HepG2 (cell line): ENCODE measurements at regions not wholly inside any gene's neighbourhood (a gene's known extent, or its start where the extent isn't known, plus 50 kb on each side); places are given as distances from the start of the nearest gene placed in this dataset.

Source experiments
- ATAC-seq: fragments of 200-7000 bp; cut with Tn5 transposase; 3 replicates; pipeline ENCODE4 v1.9.1; 2020; ENCODE audit warnings: mild to moderate bottlenecking, moderate library complexity
- BruUV-seq: library from RNA; stranded (reverse); fragments of 400-500 nt; replicated peaks from 2 replicates; lab custom pipeline; 2021; lab: Mats Ljungman, UMichigan
- CTCF ChIA-PET: fragments of 300-600 bp; formaldehyde crosslinking; extraction: SDS; loops from one replicate; lab custom pipeline; 2021; ENCODE audit warnings: low total read pairs, inconsistent platforms, low intra/inter-chr PET ratio; lab: Yijun Ruan, JAX
- POLR2A ChIA-PET: fragments of 350-600 bp; sonication (Branson Sonifier 250); formaldehyde crosslinking; loops from one replicate; lab custom pipeline; 2020; ENCODE audit warnings: antibody characterized with exemption, inconsistent platforms; lab: Yijun Ruan, JAX
- DNase-seq: peaks from one replicate; pipeline ENCODE4 v3.0.0-alpha.2; 2015; ENCODE audit warnings: low spot score
- FAIRE-seq: peaks from 3 replicates; lab custom pipeline; 2011; peaks lifted over from hg19 to GRCh38; lab: Jason Lieb, UNC
- H2AFZ ChIP-seq: one replicate; pipeline ENCODE4 v1.6.1; 2011; ENCODE audit warnings: low read length, inconsistent platforms
- H3K27ac ChIP-seq: fragments of 300-600 bp; 3 replicates; pipeline ENCODE4 v1.8.0; 2011; ENCODE audit warnings: mixed run types, mild to moderate bottlenecking, mixed read lengths, low read length, inconsistent platforms; ENCODE audit not compliant: insufficient read depth; ENCODE audit errors: extremely low read length
- H3K27me3 ChIP-seq, 2 experiments: fragments of 200-600 bp in 1 of 2; 2 replicates in 1 of 2; 3 replicates in 1 of 2; pipeline versions ENCODE4 v1.6.0 to v1.8.0; 2011; ENCODE audit warnings: low read length in 2 of 2, mild to moderate bottlenecking in 2 of 2, moderate library complexity in 2 of 2, inconsistent platforms in 1 of 2; ENCODE audit not compliant: insufficient read depth in 2 of 2, control insufficient read depth in 1 of 2
- H3K36me3 ChIP-seq, 2 experiments: fragments of 200-600 bp in 1 of 2; replicated peaks in 1 of 2; 2 replicates in 1 of 2; 3 replicates in 1 of 2; pipeline versions ENCODE4 v1.5.1 to v1.8.0; 2011; ENCODE audit warnings: low read length in 2 of 2, inconsistent platforms in 1 of 2; ENCODE audit not compliant: insufficient read depth in 2 of 2, control insufficient read depth in 1 of 2
- H3K4me1 ChIP-seq: 2 replicates; pipeline ENCODE4 v1.5.1; 2012; ENCODE audit warnings: low read length, inconsistent platforms; ENCODE audit not compliant: insufficient read depth
- H3K4me2 ChIP-seq: 2 replicates; pipeline ENCODE4 v1.6.0; 2011; ENCODE audit warnings: low read depth, low read length, inconsistent platforms
- H3K4me3 ChIP-seq, 3 experiments: fragments of 200-600 bp in 1 of 3; sonication (generic), shearing (Covaris generic) in 1 of 3; replicated peaks in 1 of 3; 2 replicates each; pipeline ENCODE4 v1.5.1; 2011 to 2016; ENCODE audit warnings: low read length in 3 of 3, inconsistent platforms in 2 of 3, low read depth in 2 of 3, mild to moderate bottlenecking in 2 of 3, control low read depth in 1 of 3, mixed read lengths in 1 of 3; ENCODE audit not compliant: insufficient read depth in 1 of 3
- H3K79me2 ChIP-seq: one replicate; pipeline ENCODE4 v1.6.1; 2011; ENCODE audit warnings: low read length, inconsistent platforms; ENCODE audit not compliant: insufficient read depth
- H3K9ac ChIP-seq: 2 replicates; pipeline ENCODE4 v1.6.0; 2011; ENCODE audit warnings: mild to moderate bottlenecking, low read depth, low read length, inconsistent platforms; ENCODE audit not compliant: insufficient read depth
- H3K9me3 ChIP-seq: 2 replicates; pipeline ENCODE4 v1.5.1; 2012; ENCODE audit warnings: mild to moderate bottlenecking, low read length
- H4K20me1 ChIP-seq: 2 replicates; pipeline ENCODE4 v1.6.0; 2011; ENCODE audit warnings: inconsistent platforms, mild to moderate bottlenecking, low read length, moderate library complexity; ENCODE audit not compliant: insufficient read depth
- BCL6 ChIP-seq: IDR thresholded peaks from 2 replicates; pipeline ENCODE4 v1.6.1; 2016; ENCODE audit warnings: missing genetic modification reagents, missing compliant biosample characterization
- BORCS8-MEF2B ChIP-seq: sonication (generic); formaldehyde crosslinking; IDR thresholded peaks from 2 replicates; pipeline ENCODE4 v1.8.0; 2022; ENCODE audit warnings: mild to moderate bottlenecking, missing genetic modification reagents
- CAMTA2 ChIP-seq: sonication (generic); formaldehyde crosslinking; IDR thresholded peaks from 2 replicates; pipeline ENCODE4 v1.4.0; 2020; ENCODE audit warnings: mild to moderate bottlenecking, missing genetic modification reagents, borderline replicate concordance
- CBX1 ChIP-seq: IDR thresholded peaks from one replicate; pipeline ENCODE4 v1.6.1; 2016; ENCODE audit warnings: antibody characterized with exemption, low read depth
- EED ChIP-seq: sonication (generic); formaldehyde crosslinking; IDR thresholded peaks from 2 replicates; pipeline ENCODE4 v1.5.0; 2020; ENCODE audit warnings: mild to moderate bottlenecking, missing genetic modification reagents
- FLYWCH1 ChIP-seq: sonication (generic); formaldehyde crosslinking; IDR thresholded peaks from 2 replicates; pipeline ENCODE4 v1.8.1; 2023; ENCODE audit warnings: mild to moderate bottlenecking, missing genetic modification reagents
- HNF4A ChIP-seq: sonication (generic); formaldehyde crosslinking; IDR thresholded peaks from 2 replicates; pipeline ENCODE4 v1.4.0; 2020; ENCODE audit warnings: missing genetic modification reagents
- JUN ChIP-seq: sonication (generic); formaldehyde crosslinking; IDR thresholded peaks from 2 replicates; pipeline ENCODE4 v1.4.0; 2020; ENCODE audit warnings: mild to moderate bottlenecking, missing genetic modification reagents
- MTA3 ChIP-seq: sonication (generic); formaldehyde crosslinking; IDR thresholded peaks from 2 replicates; pipeline ENCODE4 v1.4.0; 2020; ENCODE audit warnings: missing genetic modification reagents
- MTF2 ChIP-seq: sonication (generic); formaldehyde crosslinking; IDR thresholded peaks from 2 replicates; pipeline ENCODE4 v1.5.0; 2020; ENCODE audit warnings: missing genetic modification reagents, borderline replicate concordance
- RNF2 ChIP-seq: fragments of 450-650 bp; conservative IDR thresholded peaks from 2 replicates; pipeline ENCODE4 v1.6.1; 2016; ENCODE audit warnings: low read depth
- SCMH1 ChIP-seq: sonication (generic); formaldehyde crosslinking; IDR thresholded peaks from 2 replicates; pipeline ENCODE4 v1.9.0; 2021; ENCODE audit warnings: missing genetic modification reagents, mild to moderate bottlenecking, borderline replicate concordance
- SMC3 ChIP-seq: IDR thresholded peaks from 2 replicates; pipeline ENCODE4 v1.6.1; 2011; ENCODE audit warnings: low read length, improper control_type of control experiment
- SYNCRIP ChIP-seq: fragments of 200-400 bp; formaldehyde crosslinking; IDR thresholded peaks from 2 replicates; pipeline ENCODE4 v1.6.1; 2018; ENCODE audit warnings: mild to moderate bottlenecking, low read depth, low read length; ENCODE audit not compliant: insufficient read depth
- TAF15 ChIP-seq: fragments of 200-400 bp; formaldehyde crosslinking; IDR thresholded peaks from one replicate; pipeline ENCODE4 v1.6.1; 2018; ENCODE audit warnings: mild to moderate bottlenecking, low read depth, low read length; ENCODE audit not compliant: poor library complexity, severe bottlenecking
- TCF7 ChIP-seq: sonication (generic); IDR thresholded peaks from 2 replicates; pipeline ENCODE4 v1.6.1; 2016; ENCODE audit warnings: antibody characterized with exemption, low read depth
- ZNF343 ChIP-seq: sonication (generic); formaldehyde crosslinking; IDR thresholded peaks from 2 replicates; pipeline ENCODE4 v1.4.0; 2020; ENCODE audit warnings: mild to moderate bottlenecking, missing genetic modification reagents
- ZNF530 ChIP-seq: sonication (generic); formaldehyde crosslinking; IDR thresholded peaks from 2 replicates; pipeline ENCODE4 v1.5.0; 2020; ENCODE audit warnings: low read depth, mild to moderate bottlenecking, missing genetic modification reagents
- WGBS: methylation state at CpG from one replicate; pipeline ENCODE4 v1.1.6; 2017; ENCODE audit warnings: low lambda C conversion rate; 5-methylcytosine and 5-hydroxymethylcytosine counted together
- in situ Hi-C: cut with HindIII; loops from 2 replicates; pipeline ENCODE4 v1.10.0; 2017; ENCODE audit warnings: low pct_unique_long_range_greater_than_20kb; ENCODE audit not compliant: extremely low pct_ligation_motif_present
- intact Hi-C: fragments of 100-400 bp; cut with micrococcal nuclease; formaldehyde crosslinking; loops from one replicate; pipeline ENCODE4 v1.10.0; 2022; ENCODE audit not compliant: unreplicated experiment
- TF ChIP-seq, protein P1 (sequence below): sonication (generic); formaldehyde crosslinking; IDR thresholded peaks from 2 replicates; pipeline ENCODE4 v1.8.1; 2022; ENCODE audit warnings: low read depth, mild to moderate bottlenecking, missing genetic modification reagents

DNA sequence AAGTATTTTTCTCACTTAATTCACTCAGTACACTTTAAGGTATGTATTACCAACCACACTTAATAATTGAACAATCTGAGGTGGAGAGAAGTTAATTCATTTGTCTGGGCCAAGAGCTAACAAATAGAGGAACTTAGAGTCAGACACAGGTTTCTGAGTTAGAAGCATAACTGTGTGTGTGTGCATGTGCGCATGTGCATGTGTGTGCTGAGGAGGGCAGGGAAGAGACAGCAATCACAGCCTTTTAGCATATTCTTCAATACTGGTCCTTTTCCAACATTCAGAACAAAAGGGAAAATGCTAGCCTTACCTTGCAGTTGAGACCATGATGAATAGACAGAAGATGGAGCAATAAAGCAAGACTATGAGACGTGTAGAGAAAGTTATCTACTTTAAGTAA lies 136.2 kb upstream of the ATP5MC3 start:
- H3K79me2 ChIP-seq = no peaks in the 10 kb centered on the region
- ChIA-PET POLR2A (no interaction called here), CTCF (no interaction called here)
- no peak overlapping the region for H3K4me3 ChIP-seq
- no peak for ATAC-seq
- in situ Hi-C loops = no loop called here
- H4K20me1 ChIP-seq = no peaks in the 10 kb centered on the region
- no peak for TF ChIP-seq JUN (CRISPR knock-in tag)
- no peak for TF ChIP-seq FLYWCH1 (CRISPR knock-in tag)
- TF ChIP-seq SMC3 = no peak
- TF ChIP-seq RNF2 = no peak
- no peak for TF ChIP-seq CAMTA2 (CRISPR knock-in tag)
- TF ChIP-seq TCF7 = no peak
- no peak for TF ChIP-seq SCMH1 (CRISPR knock-in tag)
- TF ChIP-seq ZNF343 = no peak
- TF ChIP-seq BORCS8-MEF2B (CRISPR knock-in tag) = no peak
- no peak for TF ChIP-seq TAF15
- TF ChIP-seq SYNCRIP = no peak
- TF ChIP-seq BCL6 (CRISPR knock-in tag) = no peak
- TF ChIP-seq EED (CRISPR knock-in tag) = no peak
- no peak for TF ChIP-seq MTF2 (CRISPR knock-in tag)
- no peak for TF ChIP-seq HNF4A (CRISPR knock-in tag)
- TF ChIP-seq, protein P1, sequence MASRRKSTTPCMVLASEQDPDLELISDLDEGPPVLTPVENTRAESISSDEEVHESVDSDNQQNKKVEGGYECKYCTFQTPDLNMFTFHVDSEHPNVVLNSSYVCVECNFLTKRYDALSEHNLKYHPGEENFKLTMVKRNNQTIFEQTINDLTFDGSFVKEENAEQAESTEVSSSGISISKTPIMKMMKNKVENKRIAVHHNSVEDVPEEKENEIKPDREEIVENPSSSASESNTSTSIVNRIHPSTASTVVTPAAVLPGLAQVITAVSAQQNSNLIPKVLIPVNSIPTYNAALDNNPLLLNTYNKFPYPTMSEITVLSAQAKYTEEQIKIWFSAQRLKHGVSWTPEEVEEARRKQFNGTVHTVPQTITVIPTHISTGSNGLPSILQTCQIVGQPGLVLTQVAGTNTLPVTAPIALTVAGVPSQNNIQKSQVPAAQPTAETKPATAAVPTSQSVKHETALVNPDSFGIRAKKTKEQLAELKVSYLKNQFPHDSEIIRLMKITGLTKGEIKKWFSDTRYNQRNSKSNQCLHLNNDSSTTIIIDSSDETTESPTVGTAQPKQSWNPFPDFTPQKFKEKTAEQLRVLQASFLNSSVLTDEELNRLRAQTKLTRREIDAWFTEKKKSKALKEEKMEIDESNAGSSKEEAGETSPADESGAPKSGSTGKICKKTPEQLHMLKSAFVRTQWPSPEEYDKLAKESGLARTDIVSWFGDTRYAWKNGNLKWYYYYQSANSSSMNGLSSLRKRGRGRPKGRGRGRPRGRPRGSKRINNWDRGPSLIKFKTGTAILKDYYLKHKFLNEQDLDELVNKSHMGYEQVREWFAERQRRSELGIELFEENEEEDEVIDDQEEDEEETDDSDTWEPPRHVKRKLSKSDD (CRISPR knock-in tag) = no peak
- TF ChIP-seq MTA3 (CRISPR knock-in tag) = no peak
- no peak for TF ChIP-seq CBX1
- TF ChIP-seq ZNF530 = no peak
- H3K4me1 ChIP-seq = no peaks in the 10 kb centered on the region
- H2AFZ ChIP-seq = no peak overlapping the region
- H3K36me3 ChIP-seq = no peaks in the 10 kb centered on the region
- no peaks in the 10 kb centered on the region for H3K27me3 ChIP-seq
- DNase-seq = no peak
- intact Hi-C loops = no loop called here
- FAIRE-seq = no peak
- no peak overlapping the region for H3K27ac ChIP-seq
- BruUV-seq = no TSS peak
- no peaks in the 10 kb centered on the region for H3K9me3 ChIP-seq
- H3K9ac ChIP-seq = no peak overlapping the region
- H3K4me2 ChIP-seq = no peak overlapping the region
- 44% methylated on average over 2 of the region's 2 CpGs for WGBS
